IPS-NIHi7 (cell line): ENCODE measurements at regions not wholly inside any gene's neighbourhood (a gene's known extent, or its start where the extent isn't known, plus 50 kb on each side); places are given as distances from the start of the nearest gene placed in this dataset.

Source experiments
- DNase-seq: peaks from one replicate; pipeline ENCODE4 v3.0.0; 2012; ENCODE audit warnings: mixed read lengths; ENCODE audit errors: extremely low spot score

- no peak for DNase-seq
Measured at GRCh38 chr4:152269448-152270191, 266.3 kb downstream of the FBXW7 start.

DNA sequence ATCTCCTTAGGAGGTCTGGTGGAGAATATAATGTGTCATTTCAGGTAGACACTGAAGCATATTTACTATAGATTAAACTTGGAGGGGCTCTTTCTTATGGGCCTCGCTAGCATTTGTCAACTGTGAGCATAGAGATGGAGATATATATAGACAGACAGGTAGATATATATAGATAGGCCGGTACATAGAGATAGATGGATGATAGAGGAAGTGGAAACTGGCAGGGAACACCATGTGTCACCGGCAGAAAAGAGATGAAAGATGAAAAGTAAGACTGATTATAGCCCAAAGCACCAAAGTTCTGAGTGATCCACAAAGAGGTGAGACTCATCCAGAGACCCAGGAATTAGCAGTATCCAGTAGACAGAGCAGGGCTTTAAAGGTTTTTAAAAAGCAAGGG is 268.1 kb downstream of the FBXW7 start:
- DNase-seq, result no peak

DNA sequence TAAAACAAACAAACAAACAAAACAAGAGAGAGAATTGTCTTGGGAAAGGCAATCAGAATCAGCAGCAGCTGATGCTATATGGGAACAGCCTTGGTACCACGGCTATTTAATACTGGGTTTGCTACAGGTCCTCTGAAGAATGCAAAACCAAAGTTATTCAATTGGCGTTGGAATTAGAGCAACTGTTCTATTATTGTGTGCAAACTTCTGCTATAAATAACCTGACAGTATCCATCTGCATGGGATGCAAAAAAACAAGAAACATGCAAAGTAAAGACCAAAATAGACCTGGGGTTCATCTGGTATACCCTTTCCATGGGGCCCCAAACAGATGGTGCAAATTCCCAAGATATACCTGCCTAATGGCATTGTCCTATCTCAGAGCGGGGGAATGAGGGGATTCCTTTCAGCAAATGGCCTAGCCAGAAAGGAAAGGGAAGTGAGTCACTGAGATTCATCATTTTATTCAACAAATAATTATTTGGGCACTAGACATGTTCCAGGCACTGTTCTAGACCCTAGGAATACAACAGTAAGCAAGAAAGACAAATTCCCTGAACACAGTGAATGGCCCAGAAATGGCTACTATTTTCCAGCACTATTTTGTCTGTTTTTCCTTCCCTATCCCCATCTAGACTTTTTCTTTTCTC is 268.9 kb downstream of the FBXW7 start:
- DNase-seq, result no peak

DNA sequence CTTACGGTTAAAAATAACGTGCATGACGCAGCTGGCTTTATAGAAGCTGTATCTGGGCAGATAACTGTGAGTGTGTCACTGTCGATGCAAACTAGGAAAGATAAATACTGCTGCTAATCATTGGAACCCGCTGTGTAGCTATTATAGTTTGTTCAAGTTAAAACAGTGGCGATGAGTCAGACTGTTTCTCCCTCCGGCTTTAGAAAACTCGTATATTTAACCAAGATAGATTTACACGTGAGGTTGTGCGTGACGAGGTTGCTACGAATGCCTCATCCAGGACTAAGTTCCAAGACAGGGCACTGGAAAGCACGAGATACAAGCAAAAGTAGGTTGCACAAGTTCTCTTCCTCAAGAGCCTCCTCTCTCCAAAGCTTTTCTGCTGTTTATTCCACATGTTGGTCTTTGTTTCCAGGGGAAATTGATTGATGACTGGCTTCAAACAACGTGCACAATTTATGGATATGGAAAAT is 270.7 kb downstream of the FBXW7 start:
- no peak for DNase-seq

GRCh38 chr4:152264106-152264505 is 271.8 kb downstream of the FBXW7 start:
- DNase-seq, result no peak

- no peak for DNase-seq
Measured at GRCh38 chr4:152259866-152260265, 276.0 kb downstream of the FBXW7 start.

GRCh38 chr4:152258804-152259708 is 276.8 kb downstream of the FBXW7 start:
- DNase-seq, result no peak

DNA sequence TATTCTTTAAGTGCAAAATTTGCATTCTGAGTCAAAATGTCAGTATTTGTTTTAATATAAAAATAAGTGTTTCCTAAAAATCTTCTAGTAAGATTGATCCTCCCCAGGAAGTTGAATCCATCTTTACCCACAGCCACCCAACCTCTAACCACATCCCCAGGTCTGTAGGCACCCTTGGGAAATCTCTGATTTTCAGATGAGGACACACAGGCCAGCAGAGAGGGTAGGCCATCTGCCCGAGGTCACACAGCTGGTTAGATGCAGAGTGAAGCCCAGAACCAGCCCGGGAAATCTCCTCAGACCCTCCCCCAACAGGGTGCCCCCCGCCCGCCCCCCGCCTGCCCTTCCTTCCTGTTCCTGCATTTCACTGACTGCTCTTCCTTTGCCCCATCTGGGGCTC is 277.5 kb downstream of the FBXW7 start:
- DNase-seq, result no peak

DNA sequence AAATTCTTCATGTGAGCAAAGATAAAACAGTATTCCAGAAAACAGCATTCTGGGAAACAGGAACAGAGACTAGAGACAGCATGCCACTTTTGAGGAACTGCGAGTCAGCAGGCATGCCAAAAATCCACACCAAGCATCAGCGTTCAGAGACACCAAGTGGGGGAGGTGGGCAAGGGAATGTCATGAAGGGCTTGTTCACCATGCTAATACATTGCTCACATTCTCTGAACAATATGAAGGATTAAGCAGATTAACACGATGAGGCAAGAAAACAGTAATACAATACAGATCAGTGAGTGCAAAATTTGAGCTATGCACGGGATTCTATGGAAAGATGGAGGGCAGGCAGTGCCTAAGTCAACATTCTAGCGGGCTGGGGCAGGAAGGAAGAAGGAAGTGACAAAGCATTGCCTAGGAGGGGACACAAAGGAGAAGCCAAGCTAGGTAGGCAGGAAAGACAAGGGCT is 278.3 kb downstream of the FBXW7 start:
- DNase-seq, result no peak

- no peak for DNase-seq
Measured at GRCh38 chr4:152256996-152257395, 278.9 kb downstream of the FBXW7 start.

- no peak for DNase-seq
Measured at GRCh38 chr4:152255437-152255836, 280.5 kb downstream of the FBXW7 start.

GRCh38 chr4:152248347-152248746 is 287.5 kb downstream of the FBXW7 start:
- no peak for DNase-seq

DNA sequence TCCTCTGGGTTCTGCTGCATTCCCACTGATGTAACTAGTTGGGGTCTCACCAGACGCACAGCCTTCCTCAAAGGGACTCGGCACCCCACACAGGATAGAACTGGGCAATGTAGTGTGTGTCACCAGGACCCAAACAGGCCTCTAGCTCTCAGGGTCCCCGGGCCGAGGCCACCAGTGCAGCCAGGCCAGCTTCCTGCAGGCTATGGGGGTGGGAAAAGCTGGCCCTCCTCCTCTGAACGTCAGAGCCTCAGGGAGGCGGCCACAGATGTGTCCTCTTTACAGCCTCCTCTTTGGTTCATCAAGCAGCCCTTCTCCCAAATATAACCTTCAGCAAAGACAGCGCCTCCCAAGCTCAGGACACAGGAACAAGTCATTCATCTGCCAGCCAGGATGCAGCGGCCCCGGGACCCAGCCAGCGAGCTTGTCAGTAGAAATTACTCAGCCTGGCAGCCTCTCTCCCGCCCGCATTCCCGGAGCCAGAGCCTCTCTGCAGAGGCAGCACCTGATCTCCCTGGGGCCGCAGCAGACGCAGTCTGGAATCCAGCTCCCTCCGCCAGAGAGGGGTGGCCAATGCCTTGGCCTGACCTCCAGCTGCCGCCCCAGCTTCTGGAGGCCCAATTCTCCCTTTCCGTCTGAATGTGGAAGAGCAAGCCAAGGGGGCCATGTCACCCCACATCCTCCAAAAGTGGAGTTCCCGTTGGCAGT is 288.5 kb downstream of the FBXW7 start:
- no peak for DNase-seq

- DNase-seq, result no peak
Measured at GRCh38 chr4:152246659-152247058, 289.2 kb downstream of the FBXW7 start.

- no peak for DNase-seq
Measured at GRCh38 chr4:152245680-152246079, 290.2 kb downstream of the FBXW7 start.

DNA sequence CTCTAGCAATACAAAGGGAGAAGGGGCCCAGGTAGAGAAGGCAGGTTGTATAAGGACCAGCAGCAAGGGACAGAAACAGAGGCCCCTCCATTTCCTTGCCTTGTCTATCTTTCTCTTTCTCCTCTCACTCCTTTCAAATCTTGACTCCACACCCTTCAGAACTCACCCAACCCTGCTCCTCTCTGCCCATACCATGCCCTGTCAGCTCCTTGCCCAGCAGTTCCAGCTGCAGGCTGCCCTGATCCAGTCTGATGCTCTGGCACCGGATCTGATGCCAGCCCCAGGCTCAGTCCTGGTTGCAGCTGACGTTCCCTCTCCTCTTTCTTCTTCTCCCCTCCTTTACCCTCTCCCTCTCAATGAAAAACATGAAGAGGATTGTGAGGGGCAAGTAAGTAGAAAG is 291.2 kb downstream of the FBXW7 start:
- no peak for DNase-seq

GRCh38 chr4:152243896-152244595 is 291.8 kb downstream of the FBXW7 start:
- no peak for DNase-seq

DNA sequence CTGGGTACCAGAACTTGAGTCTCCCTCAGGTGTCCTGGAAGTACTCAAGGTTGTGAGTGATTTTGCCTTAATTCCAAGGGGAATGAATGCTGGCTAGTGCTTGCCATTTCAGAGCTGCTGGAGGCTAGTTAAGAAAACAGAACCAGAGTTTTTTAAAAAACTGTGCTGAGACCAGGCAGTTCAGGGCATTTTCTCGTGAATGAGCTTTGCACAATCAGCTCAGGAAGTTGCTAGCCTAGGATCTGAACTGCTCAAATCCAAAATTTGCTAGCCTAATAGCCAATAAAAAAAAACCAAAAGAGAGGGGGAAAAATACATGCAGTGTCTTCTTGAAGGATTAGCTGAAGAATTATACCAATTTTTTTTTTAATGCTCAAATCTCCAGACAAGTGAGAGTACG is 292.7 kb downstream of the FBXW7 start:
- DNase-seq, result no peak

GRCh38 chr4:152240232-152240631 is 295.7 kb downstream of the FBXW7 start:
- no peak for DNase-seq

GRCh38 chr4:152239216-152239615 is 296.7 kb downstream of the FBXW7 start:
- no peak for DNase-seq

- no peak for DNase-seq
Measured at GRCh38 chr4:152236519-152237056, 299.3 kb downstream of the FBXW7 start.
